Upper lobe of left lung (tissue), 4 donors: ENCODE measurements at regions not wholly inside any gene's neighbourhood (a gene's known extent, or its start where the extent isn't known, plus 50 kb on each side); places are given as distances from the start of the nearest gene placed in this dataset.

ENCODE experiments used
- CTCF ChIP-seq, 6 experiments: fragments of 450-650 bp in 4 of 6; fragments of 200-600 bp in 2 of 6; sonication (generic) in 2 of 6; IDR thresholded peaks; one replicate each; pipeline ENCODE4 v1.5.1; 2016 to 2019; ENCODE audit warnings: antibody characterized with exemption in 6 of 6
- POLR2A ChIP-seq, 4 donors: fragments of 450-650 bp; IDR thresholded peaks; one replicate each; pipeline ENCODE4 v1.5.1; 2016 to 2017; ENCODE audit warnings: antibody characterized with exemption in 4 of 4, mild to moderate bottlenecking in 2 of 4

GRCh38 chr9:91116711-91117110 lies 245.0 kb downstream of the AUH start:
- TF ChIP-seq CTCF (IDR thresholded peaks at IDR 0.05) (no peak), POLR2A (IDR thresholded peaks at IDR 0.05) (no peak)
